ENCODE measurements at regions not wholly inside any gene's neighbourhood (a gene's known extent, or its start where the extent isn't known, plus 50 kb on each side); places are given as distances from the start of the nearest gene placed in this dataset.

DNA sequence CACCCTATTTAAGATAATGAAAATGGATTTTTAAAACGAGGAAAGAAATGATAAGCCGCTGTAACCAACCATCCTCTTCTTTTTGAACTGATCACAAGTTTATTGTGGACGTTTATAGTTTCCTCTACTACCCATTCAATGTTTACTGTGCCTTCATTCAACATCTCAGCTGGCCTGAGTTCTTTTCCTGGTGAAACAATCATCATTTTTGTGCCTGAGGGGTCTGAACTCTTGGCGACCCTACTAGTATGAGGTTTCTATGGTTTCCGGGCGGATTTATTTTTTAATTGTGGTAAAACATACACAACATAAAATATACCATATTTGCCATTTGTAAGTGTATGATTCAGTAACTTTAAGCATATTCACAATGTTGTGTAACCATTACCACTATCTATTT, 100.7 kb downstream of the SPRY1 start:
- no peak for DNase-seq (ENCODE audit: low spot score)

DNA sequence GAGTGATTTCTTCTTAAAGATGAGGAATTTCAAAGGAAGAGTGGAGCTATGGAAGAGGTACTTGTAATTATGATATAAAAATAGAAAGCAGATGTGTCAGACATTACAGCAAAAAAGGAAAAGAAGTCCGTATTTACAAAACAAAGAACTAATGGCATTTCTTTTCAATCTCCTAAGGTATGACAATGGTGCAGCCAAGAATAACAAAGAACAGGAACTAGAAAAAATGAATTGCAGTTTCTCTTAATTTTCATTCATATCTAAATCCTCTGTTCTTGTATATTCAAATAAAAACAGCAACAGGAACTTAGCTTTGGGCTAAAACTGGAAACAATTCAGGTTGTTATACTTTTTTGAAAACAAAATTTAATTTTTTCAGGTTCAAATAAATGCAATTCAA, 105.1 kb downstream of the SPRY1 start:
- DNase-seq (ENCODE audit: low spot score): no peak

DNA sequence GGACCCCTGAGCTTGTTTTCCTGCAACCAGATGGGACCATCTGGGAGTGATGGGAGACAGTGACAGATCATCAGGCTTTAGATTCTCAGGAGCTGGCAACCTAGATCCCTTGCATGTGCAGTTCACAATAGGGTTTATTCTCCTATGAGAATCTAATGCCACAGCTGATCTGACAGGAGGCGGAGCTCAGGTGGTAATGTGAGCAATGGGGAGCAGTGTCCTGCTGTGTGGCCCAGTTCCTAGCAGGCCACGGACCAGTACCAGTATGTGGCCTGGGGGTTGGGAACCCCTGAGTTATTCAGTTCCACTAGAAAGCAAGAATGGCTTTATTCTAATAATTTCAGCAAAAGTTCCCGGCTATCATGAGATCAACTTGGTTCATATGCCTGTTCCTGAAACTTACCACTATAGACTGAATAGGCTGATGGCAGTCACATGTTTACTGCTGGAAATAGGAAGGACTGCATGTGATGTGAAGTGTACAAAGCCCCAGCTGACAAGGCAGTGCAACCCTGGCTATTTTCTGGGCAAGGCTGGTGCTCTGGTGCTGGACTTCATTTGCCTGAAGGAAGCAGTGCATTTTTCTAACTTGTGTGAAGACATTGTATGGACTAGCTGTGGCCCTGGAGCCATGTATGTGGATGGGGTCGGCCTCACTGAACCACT, 107.2 kb downstream of the SPRY1 start:
- DNase-seq (ENCODE audit: low spot score): no peak

DNA sequence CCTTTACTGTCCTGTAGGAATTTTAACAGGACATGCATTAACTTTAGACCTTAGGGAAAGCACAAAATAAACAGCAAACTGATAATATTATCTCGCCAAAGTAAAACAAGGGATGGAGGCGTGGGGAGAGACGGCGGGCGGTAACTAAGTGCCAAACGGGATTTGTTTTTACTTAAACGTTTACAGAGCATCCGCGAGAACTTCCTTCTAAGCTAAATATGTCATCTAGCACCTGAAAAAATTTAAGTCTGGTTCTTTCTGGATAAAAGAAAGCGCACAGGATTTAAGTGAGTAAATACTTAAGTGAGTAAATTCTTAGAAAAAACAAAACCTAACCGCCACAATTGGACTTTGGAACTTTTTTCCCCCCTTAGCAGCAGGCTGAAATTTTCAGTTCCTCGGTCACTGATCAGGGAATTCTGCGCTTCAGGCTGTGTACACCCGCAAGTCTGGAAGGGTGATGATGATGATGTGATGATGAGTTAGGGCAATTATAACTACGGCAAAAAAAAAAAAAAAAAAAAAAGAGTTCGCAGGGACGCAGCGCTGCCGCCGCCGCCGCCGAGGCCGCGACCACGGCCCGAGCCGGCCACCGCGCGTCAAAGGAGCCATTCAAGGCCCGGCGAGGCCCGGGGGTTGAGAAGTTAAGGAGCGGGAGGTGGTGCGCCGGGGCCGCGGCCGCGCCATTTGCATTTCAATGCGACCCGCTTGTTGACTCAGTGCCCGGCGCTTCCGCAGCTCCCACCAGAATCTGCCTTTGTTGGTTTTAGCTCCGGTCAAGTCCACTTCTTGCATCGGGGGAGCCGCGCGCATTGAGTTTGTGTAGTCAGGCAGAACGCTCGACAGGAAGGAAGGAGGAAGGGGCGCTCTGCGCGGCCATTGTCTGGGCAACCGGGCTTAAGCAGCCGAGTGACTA, 108.8 kb downstream of the SPRY1 start:
- no peak for DNase-seq (ENCODE audit: low spot score)

DNA sequence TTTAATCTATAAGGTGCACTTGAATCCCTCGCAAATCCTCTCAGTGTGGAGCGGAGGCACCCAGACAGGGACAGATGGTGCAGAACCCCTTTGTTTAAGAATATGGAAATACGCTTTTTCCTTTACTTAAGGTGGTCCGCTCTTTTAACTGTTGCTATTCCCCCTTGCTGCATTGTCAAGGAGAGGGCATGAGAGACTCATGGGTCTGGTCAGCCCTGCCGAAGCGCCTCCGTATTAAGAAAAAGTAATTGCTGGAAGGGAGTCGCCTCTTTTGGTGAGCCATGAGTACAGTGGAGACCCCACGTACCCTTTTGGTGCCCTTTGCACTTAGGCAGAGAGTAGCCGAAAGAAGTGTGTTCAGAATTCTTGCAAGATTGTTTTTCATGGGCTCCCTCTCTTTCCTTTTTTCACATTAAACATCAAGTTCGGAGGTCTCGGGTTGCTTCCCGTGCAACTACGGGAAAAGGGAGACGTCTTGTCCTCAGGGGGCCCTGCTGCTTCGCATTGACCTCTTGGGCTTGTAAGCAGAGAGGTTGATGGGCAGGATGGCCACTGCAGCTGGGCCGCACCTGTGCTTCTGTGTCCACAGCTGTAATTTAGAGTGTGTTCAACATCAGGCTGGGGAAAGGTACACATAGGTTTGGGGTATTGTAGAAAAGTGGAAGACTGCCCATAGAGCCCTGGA, 109.6 kb downstream of the SPRY1 start:
- DNase-seq (ENCODE audit: low spot score): no peak

DNA sequence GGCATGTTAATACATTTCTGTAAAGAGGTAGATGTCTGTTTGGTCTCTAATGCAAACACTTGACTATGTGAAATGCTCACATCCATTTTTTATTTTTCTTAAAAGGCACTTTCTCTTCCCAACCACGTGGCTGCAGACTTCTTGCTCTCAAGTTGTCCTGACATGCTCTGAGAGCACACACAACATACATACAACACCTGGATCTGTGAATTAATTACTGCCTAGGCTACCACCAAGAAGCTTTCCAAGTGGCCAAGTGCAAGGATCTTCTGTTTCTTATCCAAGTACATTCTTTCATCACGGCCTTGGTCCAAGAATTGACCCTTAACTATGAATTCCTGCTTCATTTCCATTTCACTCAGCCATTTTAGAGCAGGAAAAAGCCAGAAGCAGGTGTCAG, 110.8 kb downstream of the SPRY1 start:
- DNase-seq (ENCODE audit: low spot score): no peak

DNA sequence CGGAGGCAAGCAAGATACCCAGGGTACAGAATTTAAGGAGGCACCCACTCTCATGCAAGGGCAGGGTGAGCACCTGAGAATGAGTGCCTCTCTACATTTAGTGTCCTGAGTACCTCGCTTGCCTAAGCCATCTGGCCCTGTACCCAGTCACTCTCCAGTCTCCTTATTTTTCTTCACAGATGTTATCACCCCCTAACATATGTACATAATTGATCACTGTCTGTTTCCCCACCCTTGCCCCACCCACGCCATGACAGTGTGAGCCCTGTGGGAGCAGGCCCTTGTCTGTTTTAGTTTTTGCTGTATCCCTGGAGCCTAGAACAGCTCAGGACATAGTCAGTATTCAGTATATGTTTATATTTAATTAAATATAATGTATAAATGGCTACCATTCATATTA, 113.6 kb downstream of the SPRY1 start:
- DNase-seq (ENCODE audit: low spot score): no peak

DNA sequence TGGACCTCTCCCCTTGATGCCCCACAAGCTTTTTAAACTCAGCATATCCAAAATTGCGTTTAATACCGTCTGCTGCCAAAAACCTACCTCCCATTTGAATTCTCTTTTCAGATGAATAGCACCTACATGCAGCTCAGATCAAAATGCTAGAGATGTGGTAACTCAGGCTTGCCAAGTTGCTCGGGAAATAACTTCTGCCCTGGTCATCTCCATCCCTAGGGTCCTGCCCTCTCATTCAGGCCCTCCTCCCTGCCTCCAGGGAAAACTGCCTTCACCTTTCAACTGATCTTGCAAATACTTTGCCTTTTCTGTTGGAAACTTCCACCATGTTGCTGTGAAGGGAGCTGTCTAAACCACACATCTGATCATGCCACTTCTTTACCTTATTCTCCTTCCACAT, 114.1 kb downstream of the SPRY1 start:
- no peak for DNase-seq (ENCODE audit: low spot score)

DNA sequence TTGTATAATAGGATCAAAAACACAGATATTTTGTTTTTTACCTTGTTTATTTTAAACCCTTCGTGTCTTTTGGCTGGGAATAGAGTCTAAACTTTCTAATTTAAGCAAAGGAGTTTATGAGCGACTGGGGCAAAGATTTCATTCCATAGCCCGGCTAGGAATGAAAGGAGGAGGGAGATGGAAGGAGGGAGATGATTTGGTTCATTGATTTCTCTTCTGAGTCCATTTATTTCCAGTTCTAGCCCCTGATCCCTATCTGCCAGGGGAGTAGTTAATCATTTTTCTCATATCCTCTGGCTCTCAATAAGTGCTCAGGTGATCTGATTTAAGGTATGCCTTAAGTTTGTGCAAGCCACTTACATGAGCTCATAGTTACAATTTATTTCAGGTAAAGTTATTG, 120.0 kb downstream of the SPRY1 start:
- no peak for DNase-seq (ENCODE audit: low spot score)

DNA sequence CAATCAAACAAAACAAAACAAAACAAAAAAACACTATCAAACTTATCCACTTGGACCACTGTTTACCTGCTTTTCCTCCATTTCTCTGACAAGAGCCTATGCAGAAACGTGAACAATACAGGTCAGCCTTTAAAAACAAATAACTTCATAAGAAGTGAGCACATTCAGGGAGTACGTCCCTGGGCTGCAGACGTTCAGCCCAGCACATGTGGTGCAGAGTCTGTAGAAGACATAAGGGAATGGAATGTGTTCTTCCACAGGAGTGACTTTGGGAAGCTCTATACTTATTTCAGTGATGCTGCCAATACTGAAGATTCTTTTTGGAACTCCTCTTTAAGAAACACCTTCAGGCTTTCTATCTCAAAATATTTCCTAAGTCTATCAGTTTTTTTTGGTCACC, 120.6 kb downstream of the SPRY1 start:
- DNase-seq (ENCODE audit: low spot score): no peak

DNA sequence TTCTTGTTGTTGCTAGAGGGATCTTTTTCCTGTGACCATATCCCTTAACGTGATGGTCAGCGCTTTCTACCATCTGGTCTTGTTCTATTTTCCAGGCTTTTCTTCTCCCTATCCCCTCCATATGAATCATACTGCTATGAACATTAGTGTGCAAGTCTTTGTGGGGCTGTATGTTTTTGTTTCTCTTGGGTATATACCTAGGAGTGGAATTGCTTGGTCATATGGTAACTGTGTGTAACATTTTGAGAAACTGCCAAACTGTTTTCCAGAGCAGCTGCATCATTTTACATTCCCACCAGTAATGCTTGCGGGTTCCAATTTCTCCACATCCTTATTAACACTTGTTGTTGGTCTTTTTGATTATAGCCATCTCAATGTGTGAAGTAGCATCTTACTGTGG, 121.4 kb downstream of the SPRY1 start:
- DNase-seq (ENCODE audit: low spot score): no peak

DNA sequence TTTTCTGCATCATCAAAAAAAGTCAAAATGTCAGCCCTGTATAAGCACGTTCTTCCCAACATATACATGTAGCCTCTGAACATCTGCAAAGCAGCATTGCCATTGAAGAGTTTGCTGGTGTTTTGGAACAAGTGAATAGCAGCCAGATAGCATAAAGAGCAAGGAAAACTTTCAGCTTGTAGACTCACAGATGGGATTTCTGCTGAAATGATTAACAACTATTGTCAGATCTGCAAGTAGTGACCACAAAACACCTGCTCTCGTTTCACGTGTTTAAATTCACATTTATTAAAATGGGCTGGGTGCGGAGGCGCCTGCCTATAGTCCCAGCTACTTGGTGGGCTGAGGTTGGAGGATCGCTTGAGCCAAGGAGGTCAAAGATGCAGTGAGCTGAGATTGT, 123.7 kb downstream of the SPRY1 start:
- DNase-seq (ENCODE audit: low spot score): no peak

DNA sequence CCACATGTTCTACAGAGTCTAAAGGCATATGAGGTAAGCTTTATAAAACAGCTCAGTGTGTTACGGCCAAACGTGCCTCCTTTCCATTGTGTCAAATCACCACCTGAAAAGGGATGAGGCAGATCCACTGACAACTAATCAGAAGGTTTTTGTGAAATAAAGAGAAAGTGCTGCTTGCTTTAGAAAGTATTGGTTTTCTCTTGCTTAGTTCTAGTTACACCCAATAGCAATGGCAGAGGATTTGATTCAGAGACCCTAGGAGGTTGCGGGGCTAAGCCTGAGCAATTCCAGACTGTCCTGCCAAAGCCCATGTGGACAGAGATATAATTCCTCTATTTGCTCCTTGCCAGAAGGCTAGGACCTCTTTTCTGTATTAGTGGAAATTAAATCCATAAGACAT, 125.5 kb downstream of the SPRY1 start:
- no peak for DNase-seq (ENCODE audit: low spot score)

DNA sequence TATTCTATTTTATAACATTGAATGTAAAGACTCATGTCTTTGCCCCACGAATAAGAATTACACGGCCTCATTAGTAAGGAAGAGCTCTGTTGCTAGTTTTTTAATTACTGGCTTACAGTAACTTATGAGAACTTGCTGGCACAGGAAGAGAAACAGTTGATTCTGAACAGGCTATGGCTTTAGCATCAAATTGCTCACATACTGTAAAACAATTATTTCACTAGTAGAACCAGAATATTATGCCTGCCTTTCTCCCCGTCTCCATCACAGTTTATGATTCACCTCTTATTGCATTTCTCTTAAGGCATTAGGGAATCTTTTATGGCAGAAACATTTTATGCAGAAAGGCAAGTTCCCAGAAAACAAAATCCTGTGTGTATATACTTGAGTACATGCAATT, 126.1 kb downstream of the SPRY1 start:
- no peak for DNase-seq (ENCODE audit: low spot score)

DNA sequence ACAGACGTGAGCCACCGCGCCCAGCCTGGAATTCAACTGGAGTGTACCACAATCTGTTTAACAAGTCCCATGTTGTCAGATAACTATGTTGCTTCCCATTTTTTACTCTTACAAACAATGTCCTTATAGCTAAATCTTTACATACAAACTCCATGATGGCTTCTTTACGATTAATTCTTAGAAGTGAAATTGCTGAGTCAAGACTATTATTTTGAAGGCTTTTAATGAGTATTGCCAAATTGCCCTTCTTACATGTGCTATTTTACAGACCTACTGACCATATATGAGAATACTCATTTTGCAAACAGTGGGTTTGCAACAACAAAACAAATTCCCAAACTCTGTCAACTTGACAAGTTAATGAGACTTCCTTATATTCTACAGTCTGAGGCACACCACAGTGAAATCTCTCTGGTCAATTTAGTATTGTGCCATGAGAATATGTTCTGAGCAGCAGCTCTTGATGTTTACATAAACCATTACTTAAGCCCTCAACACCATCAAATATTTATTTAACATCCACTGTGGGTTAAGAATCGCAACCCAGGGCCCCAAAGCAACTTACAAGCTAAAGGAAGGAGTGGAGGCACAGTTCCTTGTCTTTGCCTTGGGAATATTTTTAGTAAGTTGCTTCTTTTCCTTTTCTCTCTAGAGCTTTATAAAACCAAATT, 128.5 kb downstream of the SPRY1 start:
- no peak for DNase-seq (ENCODE audit: low spot score)

DNA sequence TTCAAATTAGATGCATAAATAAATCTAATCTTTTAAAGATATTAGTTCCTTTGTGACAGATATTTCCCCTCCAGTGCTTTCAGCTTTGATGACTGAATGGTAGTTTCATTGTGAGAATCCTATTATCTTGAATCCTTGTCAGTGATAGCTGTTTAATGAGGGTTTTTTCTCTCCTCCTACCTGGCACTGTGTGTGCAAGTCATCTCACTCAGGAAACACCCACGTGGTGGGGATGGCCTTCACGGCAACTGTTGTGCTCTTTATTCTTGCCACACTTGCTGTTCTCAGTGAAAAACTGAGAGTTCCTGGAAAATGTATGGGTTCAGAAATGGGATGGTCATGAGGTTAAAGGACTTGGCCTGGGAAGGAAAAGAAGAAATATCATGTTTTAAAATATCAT, 129.9 kb downstream of the SPRY1 start:
- DNase-seq (ENCODE audit: low spot score): no peak

DNA sequence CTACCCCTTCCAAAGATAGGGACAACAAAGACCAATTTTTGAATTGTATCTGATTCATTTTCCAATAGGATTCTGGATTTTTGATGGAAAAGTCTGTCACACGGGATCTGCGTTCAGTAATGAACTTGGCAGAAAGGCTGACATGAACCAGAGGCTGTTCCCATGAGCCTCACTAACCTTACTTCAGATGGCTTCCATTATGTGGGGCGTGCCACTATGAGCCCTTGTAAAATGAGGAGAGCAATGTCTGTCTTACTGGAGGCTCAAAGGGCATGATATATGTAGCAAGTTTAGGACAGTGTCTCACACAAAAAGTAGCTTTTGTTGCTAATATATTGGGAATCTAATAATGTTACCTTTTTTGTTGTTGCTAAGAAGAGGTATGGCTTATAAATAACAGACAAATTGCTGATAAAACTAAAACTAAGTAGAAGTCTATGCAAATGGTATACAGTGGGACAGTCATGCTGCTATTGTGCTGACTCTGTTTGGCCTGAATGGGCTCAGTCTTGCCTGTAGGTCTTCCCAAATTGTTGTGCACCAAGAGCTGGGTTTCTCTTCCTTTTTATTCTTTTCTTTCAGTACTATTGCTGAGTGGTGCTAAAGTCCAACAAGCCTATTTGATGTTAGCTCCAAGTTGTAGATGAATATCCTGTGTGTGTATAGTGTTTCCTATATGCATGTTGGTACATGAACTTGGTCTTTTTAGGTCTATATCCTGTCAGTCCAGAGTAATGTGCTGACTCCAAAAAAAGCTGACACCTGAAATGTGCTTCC, 132.1 kb downstream of the SPRY1 start:
- DNase-seq (ENCODE audit: low spot score): no peak

DNA sequence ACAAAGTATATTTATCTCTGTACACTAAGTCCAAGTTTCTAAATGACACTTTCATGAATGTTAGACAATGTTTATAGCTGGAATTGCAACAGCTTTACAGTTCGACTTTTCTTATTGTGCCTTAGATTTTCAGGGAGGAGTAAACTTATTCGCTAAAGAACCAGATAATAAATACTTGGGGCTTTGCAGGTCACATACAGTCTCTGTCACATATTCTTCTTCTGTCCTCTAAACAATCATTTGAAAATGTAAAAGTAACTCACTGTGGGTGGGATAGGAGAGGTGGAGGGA, 132.6 kb downstream of the SPRY1 start:
- DNase-seq (ENCODE audit: low spot score): no peak

DNA sequence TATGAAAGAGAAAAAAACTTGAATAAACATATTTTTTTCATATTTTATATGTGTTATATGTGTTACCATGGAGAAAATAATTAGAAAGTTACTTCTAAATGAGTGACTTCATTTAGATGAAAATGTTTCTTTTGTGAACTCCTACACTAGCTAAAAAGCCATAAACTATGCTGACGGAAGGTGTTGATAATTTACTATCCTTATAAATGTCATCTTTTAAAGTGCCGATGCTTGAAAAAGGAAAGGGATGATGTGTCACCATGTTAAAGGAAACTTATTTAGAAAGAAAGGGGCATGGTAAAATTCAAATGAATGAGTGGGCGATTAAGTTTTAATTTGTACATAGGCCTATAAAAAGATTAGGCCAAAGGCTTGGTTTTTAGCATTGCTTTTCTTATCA, 133.8 kb downstream of the SPRY1 start:
- DNase-seq (ENCODE audit: low spot score): no peak

DNA sequence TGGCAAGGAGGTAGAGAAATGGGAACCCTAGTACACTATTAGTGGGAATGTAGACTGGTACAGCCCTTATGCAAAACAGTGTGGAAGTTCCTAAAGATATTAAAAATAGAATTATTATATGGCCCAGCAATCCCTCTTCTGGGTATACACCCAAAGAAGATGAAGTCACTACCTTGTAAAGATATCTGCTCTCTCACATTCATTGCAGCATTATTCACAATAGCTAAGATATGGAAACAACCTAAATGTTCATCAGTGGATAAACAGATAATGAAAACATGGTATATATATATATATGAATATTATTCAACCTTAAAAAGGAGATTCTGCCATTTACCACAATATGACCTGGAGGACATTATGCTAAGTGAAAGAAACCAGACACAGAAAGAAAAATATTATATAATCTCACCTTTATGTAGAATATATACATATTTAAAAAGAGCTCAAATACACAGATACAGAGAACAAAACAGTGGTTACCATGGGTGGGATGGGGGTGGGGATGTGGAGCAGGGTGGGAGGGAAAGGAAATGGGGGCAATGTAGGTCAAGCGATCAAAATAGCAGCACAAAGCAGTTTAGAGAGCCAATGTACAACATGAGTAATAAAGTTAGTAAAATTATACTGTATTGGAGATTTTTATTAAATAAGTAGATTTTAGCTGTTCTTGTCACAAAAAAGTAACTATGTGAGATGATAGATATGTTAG, 138.6 kb downstream of the SPRY1 start:
- no peak for DNase-seq (ENCODE audit: low spot score)

DNA sequence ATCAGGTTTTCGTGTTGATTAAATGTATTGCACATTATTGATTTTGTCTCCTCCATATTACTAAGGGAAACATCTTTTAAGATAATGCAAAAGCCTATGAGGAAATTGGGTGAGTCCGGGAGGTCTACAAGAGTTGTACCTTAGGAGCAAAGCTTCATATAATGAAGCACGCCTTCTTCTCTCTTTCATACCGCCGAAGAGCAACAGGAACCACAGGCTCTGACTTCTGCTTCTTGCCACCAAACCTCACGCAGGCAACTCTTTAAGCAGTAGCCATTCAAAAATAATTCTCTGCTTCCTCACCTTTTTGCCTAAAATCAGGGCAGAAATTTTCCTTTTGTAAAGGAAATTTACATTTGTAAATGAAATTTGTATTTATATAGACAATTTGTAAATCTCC, 139.6 kb downstream of the SPRY1 start:
- no peak for DNase-seq (ENCODE audit: low spot score)

All from mesenteric fat pad (tissue), 1 donor.